ENCODE measurements at regions not wholly inside any gene's neighbourhood (a gene's known extent, or its start where the extent isn't known, plus 50 kb on each side); places are given as distances from the start of the nearest gene placed in this dataset.

DNA sequence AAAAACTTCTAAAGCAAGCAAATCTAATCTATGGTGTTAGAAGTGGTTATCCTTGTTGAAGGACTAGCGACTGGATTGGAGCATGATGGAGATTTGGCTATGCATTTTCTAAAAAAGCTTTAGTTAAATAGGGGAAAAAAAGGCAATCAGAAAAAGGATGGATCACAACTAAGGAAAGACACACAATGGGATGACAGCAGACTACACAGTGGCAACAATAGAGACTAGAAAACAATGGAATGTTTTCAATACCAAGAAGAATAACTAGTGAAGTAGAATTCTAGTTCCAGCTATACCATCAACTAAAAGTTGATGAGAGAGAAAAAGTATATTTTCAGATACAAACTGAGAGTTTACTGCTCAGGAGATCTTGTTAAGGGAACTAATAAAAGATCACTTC, 605.8 kb downstream of the PTPRU start:
- no peak for TF ChIP-seq POLR2AphosphoS5 (IDR thresholded peaks at IDR 0.05; ENCODE audit: low read depth, low read length)
- no peak for TF ChIP-seq FOXP2 (optimal IDR thresholded peaks at IDR 0.05; ENCODE audit: borderline replicate concordance, extremely low read depth, extremely low read length, insufficient read depth)
- no peak for TF ChIP-seq SIN3A (IDR thresholded peaks at IDR 0.05; ENCODE audit: borderline replicate concordance, insufficient read depth, low read length)
- TF ChIP-seq, protein P1, sequence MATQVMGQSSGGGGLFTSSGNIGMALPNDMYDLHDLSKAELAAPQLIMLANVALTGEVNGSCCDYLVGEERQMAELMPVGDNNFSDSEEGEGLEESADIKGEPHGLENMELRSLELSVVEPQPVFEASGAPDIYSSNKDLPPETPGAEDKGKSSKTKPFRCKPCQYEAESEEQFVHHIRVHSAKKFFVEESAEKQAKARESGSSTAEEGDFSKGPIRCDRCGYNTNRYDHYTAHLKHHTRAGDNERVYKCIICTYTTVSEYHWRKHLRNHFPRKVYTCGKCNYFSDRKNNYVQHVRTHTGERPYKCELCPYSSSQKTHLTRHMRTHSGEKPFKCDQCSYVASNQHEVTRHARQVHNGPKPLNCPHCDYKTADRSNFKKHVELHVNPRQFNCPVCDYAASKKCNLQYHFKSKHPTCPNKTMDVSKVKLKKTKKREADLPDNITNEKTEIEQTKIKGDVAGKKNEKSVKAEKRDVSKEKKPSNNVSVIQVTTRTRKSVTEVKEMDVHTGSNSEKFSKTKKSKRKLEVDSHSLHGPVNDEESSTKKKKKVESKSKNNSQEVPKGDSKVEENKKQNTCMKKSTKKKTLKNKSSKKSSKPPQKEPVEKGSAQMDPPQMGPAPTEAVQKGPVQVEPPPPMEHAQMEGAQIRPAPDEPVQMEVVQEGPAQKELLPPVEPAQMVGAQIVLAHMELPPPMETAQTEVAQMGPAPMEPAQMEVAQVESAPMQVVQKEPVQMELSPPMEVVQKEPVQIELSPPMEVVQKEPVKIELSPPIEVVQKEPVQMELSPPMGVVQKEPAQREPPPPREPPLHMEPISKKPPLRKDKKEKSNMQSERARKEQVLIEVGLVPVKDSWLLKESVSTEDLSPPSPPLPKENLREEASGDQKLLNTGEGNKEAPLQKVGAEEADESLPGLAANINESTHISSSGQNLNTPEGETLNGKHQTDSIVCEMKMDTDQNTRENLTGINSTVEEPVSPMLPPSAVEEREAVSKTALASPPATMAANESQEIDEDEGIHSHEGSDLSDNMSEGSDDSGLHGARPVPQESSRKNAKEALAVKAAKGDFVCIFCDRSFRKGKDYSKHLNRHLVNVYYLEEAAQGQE (IDR thresholded peaks at IDR 0.05; ENCODE audit: insufficient read depth in 1 of 2, low read depth in 2 of 2, low read length in 2 of 2) = no peak
- TF ChIP-seq TAF1 (IDR thresholded peaks at IDR 0.05; ENCODE audit: borderline replicate concordance, insufficient read depth, low read length) = no peak

DNA sequence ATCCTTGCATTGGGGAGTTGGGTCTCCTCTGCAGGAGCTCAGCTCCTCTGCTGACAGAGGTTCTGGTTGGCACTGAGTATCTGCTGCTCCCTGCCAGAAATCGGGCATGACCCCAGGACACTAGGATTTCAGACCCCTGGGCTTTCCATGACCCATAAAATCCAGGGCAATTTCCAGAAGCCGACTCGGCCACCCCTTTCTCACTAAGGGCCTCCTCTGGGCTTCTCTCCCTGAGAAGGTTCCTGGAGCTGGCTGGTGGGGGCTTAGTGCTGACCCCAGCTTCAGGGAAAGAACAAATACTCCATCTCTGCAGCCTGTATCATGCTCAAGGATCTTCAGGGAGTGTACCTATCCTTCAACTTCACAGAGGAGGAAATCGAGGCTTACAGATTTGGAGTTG, 603.4 kb downstream of the PTPRU start:
- TF ChIP-seq TAF1 (IDR thresholded peaks at IDR 0.05; ENCODE audit: borderline replicate concordance, insufficient read depth, low read length) (no peak), FOXP2 (optimal IDR thresholded peaks at IDR 0.05; ENCODE audit: borderline replicate concordance, extremely low read depth, extremely low read length, insufficient read depth) (no peak), POLR2AphosphoS5 (IDR thresholded peaks at IDR 0.05; ENCODE audit: low read depth, low read length) (no peak), SIN3A (IDR thresholded peaks at IDR 0.05; ENCODE audit: borderline replicate concordance, insufficient read depth, low read length) (no peak)
- TF ChIP-seq, protein P1 (IDR thresholded peaks at IDR 0.05; ENCODE audit: insufficient read depth in 1 of 2, low read depth in 2 of 2, low read length in 2 of 2) = no peak

DNA sequence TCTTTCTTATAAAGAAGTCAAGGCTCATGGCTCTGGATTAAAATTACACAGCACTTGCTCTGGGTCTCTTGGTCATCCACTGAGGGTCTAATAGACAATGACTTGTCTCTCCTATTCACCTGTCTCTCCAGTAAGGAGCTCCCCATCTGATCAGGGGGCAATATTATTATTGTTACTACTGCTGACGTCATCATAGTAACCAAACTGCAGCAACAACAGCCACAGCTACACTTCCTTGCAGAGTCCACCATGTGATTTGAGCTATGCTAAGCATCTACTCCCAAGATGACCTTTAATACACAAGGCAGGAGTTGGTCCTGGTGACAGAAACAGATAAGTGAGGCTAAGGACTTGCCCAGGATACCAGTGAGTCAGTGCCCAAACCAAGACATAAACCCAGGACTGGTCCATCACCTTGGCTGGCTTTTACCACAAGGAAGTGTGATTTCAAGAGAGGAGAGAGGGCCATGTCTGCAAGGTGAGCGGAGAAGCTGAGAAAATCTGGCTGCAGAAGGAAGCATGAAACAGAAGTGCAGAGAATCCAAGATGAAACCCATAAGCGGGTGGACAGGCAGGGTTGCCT, 602.5 kb downstream of the PTPRU start:
- TF ChIP-seq, protein P1 (IDR thresholded peaks at IDR 0.05; ENCODE audit: insufficient read depth in 1 of 2, low read depth in 2 of 2, low read length in 2 of 2) = no peak
- no peak for TF ChIP-seq POLR2AphosphoS5 (IDR thresholded peaks at IDR 0.05; ENCODE audit: low read depth, low read length)
- no peak for TF ChIP-seq FOXP2 (optimal IDR thresholded peaks at IDR 0.05; ENCODE audit: borderline replicate concordance, extremely low read depth, extremely low read length, insufficient read depth)
- no peak for TF ChIP-seq SIN3A (IDR thresholded peaks at IDR 0.05; ENCODE audit: borderline replicate concordance, insufficient read depth, low read length)
- TF ChIP-seq TAF1 (IDR thresholded peaks at IDR 0.05; ENCODE audit: borderline replicate concordance, insufficient read depth, low read length) = no peak

DNA sequence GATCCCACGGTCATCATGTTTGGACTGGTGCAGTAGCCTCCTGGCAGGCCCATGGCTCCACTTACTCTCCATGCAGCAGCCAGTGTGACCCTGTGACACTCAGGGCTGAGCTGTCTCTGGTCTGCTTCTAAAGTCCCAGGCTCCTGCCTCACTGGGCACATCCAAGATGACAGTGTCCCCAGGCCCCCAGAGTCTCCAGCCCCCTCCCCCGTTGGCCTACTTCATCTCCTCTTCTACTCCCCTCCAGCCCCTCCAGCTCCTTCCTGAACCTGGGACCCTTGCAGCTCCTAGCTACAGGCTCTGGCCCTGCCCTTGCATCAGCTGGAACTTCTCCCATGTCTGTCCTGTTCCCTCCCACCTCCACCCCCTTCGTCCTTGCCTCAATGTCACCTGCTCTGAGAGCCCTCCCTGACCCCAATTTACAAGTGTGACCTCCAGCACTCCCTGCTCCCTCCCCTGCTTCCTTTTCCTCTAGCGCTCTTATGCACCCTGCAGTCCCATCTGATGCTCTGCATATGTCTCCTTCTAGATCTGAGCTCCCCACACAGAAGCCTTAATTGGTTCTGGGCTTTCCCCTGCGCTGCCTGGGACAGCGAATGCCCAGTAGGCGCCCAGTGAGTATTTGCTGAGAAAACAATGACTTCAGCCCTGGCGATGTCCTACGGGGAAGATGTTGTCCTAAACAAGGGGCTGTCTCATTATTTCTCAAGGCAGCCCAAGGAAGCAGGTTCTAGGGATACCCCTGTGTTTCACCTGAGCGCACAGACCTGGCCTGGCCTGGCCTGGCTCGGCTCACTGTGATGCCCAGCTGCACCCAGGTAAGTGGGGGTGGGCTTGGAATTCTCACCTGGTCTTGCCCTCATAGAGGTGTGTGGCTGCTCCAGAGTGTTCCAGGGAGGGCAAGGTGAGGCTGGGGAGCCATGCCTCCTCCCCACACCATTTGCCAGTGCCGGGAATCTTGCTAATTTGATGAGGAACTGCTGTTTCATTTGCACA, 600.6 kb downstream of the PTPRU start:
- no peak for TF ChIP-seq POLR2AphosphoS5 (IDR thresholded peaks at IDR 0.05; ENCODE audit: low read depth, low read length)
- TF ChIP-seq TAF1 (IDR thresholded peaks at IDR 0.05; ENCODE audit: borderline replicate concordance, insufficient read depth, low read length) = no peak
- TF ChIP-seq, protein P1 (IDR thresholded peaks at IDR 0.05; ENCODE audit: insufficient read depth in 1 of 2, low read depth in 2 of 2, low read length in 2 of 2) = no peak
- TF ChIP-seq FOXP2 (optimal IDR thresholded peaks at IDR 0.05; ENCODE audit: borderline replicate concordance, extremely low read depth, extremely low read length, insufficient read depth) = no peak
- no peak for TF ChIP-seq SIN3A (IDR thresholded peaks at IDR 0.05; ENCODE audit: borderline replicate concordance, insufficient read depth, low read length)

Data from PFSK-1 (cell line).